ENCODE measurements at regions not wholly inside any gene's neighbourhood (a gene's known extent, or its start where the extent isn't known, plus 50 kb on each side); places are given as distances from the start of the nearest gene placed in this dataset.
"Not testable (repeated sequence)": the region's sequence is repeated elsewhere in the genome, so short reads cannot be mapped to it uniquely, and the experiment has no call there.

DNA sequence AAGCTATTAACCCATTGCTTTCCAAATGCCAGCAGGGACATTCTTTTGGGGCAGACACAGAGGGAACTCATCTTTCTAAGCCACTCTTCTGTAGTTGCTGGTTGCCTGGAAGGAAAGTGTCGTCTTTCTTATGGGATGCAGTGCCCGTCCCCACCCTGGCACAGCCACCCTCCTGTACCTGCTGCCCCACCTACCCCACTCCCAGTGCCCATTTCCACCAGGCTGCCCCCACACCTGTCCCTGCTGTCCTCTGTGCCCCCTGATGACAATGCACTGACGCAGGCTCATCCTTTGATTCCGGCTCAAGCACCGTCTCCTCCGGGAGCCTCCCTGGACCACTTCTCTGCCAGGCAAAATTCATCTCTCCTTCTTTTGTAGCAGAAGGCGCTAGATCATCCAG, 190.4 kb upstream of the CDH5 start:
- intact Hi-C loops (cut with DNase I), result no loop called here
- H3K36me3 ChIP-seq (replicated peaks in 1 of 2; ENCODE audit: insufficient read depth in 1 of 2, low read depth in 2 of 2), result no peaks in the 10 kb centered on the region
- no peaks in the 10 kb centered on the region for H3K9me3 ChIP-seq
- no peak overlapping the region for H3K4me3 ChIP-seq
- H3K27me3 ChIP-seq, result no peaks in the 10 kb centered on the region
- no peaks in the 10 kb centered on the region for H3K4me1 ChIP-seq
- DNase-seq, result no peak
- no peak for TF ChIP-seq POLR2A (IDR thresholded peaks at IDR 0.05)
- TF ChIP-seq, protein P1, sequence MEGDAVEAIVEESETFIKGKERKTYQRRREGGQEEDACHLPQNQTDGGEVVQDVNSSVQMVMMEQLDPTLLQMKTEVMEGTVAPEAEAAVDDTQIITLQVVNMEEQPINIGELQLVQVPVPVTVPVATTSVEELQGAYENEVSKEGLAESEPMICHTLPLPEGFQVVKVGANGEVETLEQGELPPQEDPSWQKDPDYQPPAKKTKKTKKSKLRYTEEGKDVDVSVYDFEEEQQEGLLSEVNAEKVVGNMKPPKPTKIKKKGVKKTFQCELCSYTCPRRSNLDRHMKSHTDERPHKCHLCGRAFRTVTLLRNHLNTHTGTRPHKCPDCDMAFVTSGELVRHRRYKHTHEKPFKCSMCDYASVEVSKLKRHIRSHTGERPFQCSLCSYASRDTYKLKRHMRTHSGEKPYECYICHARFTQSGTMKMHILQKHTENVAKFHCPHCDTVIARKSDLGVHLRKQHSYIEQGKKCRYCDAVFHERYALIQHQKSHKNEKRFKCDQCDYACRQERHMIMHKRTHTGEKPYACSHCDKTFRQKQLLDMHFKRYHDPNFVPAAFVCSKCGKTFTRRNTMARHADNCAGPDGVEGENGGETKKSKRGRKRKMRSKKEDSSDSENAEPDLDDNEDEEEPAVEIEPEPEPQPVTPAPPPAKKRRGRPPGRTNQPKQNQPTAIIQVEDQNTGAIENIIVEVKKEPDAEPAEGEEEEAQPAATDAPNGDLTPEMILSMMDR (IDR thresholded peaks at IDR 0.05), result no peak
- WGBS, 2 donors, result 61 to 66% methylated on average over 7 of the region's 7 CpGs
- H3K27ac ChIP-seq, result no peak overlapping the region
- ATAC-seq, result no peak

DNA sequence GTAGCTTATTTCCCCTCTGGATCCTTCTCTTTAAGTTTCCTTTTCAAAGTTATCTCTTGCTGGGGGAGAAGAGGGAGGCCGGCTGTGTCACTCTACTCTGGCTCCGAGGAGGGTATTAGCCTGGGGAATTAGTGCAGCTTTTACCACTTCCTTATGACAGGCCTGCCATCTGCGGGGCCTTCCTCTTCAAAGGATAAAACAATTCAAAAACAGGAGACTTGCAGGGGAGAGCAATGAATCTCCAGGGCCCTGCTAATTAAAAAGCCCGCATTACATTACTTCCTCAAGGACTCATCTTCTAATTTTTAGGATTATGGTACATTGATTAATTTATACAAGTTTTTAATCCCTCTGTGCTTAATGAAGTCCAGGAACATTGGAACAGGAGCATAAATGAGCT, 190.9 kb upstream of the CDH5 start:
- intact Hi-C loops (cut with DNase I), result no loop called here
- ATAC-seq (no peak), DNase-seq (no peak)
- WGBS, 2 donors, result 44 to 56% methylated on average over 4 of the region's 4 CpGs
- Histone ChIP-seq H3K27ac (no peak overlapping the region), H3K27me3 (no peaks in the 10 kb centered on the region), H3K4me3 (no peak overlapping the region), H3K4me1 (no peaks in the 10 kb centered on the region), H3K36me3 (replicated peaks in 1 of 2; ENCODE audit: insufficient read depth in 1 of 2, low read depth in 2 of 2) (no peaks in the 10 kb centered on the region), H3K9me3 (no peaks in the 10 kb centered on the region)
- no peak for TF ChIP-seq POLR2A (IDR thresholded peaks at IDR 0.05)
- TF ChIP-seq, protein P1 (IDR thresholded peaks at IDR 0.05), result no peak

DNA sequence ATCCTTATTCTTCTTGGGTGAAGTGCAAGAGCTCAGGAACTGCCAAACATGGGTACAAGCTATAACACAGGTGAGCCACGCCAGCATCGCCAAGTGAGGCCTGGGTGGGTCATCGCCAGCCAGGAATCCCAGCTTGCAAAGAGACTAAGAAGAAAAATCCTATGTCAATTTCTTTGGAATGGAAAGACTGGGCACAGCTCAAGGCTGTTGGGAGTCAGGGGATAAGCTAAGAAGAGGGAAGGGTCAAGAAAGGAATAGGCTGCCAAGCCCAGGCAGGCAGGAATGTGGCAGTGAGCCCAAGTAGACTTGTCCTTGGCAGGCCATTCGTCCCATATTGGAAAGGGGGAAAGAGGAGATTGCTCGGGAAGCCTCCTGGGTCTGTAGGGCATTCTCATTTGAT, 191.4 kb upstream of the CDH5 start:
- H3K27ac ChIP-seq, result no peak overlapping the region
- 71 to 72% methylated on average over 5 of the region's 5 CpGs for WGBS, 2 donors
- DNase-seq, result no peak
- no peak overlapping the region for H3K4me3 ChIP-seq
- no peaks in the 10 kb centered on the region for H3K4me1 ChIP-seq
- H3K36me3 ChIP-seq (replicated peaks in 1 of 2; ENCODE audit: insufficient read depth in 1 of 2, low read depth in 2 of 2), result no peaks in the 10 kb centered on the region
- H3K9me3 ChIP-seq, result no peaks in the 10 kb centered on the region
- TF ChIP-seq, protein P1 (IDR thresholded peaks at IDR 0.05), result no peak
- TF ChIP-seq POLR2A (IDR thresholded peaks at IDR 0.05), result no peak
- intact Hi-C loops (cut with DNase I), result no loop called here
- no peaks in the 10 kb centered on the region for H3K27me3 ChIP-seq
- no peak for ATAC-seq

DNA sequence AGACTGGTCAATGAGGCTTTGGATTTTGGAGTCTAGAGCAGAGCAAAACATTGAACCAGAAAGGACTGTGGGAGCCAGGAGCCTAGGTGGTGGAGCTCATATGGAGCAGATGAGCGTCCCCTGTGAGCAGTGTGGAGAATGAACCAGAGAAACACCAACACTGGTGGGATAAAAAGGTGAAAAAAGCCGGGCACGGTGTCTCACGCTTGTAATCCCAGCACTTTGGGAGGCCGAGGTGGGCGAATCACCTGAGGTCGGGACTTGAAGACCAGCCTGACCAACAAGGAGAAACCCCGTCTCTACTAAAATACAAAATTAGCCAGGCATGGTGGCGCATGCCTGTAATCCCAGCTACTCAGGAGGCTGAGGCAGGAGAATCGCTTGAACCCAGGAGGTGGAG, 192.7 kb upstream of the CDH5 start:
- H3K27ac ChIP-seq; H3K27me3 ChIP-seq; intact Hi-C loops (cut with DNase I); H3K9me3 ChIP-seq; H3K4me3 ChIP-seq; H3K4me1 ChIP-seq; DNase-seq; ATAC-seq; H3K36me3 ChIP-seq (replicated peaks in 1 of 2; ENCODE audit: insufficient read depth in 1 of 2, low read depth in 2 of 2): not testable (repeated sequence)
- WGBS, 2 donors, result 70 to 81% methylated on average over 10 of the region's 10 CpGs

DNA sequence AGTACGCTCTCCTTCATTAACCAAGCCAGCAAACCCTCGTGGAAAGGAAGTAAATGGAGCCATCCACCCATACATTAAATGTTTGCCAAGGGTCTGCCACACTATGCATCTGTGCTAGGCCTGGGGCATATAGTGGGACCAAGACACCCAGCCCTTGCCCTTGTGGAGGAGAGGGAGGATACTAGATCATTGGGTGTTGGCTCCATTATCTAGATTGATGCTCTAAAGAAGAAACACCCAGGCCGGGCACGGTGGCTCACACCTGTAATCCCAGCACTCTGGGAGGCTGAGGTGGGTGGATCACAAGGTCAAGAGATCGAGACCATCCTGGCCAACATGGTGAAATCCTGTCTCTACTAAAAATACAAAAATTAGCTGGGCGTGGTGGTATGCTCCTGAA, 193.3 kb upstream of the CDH5 start:
- DNase-seq; intact Hi-C loops (cut with DNase I); H3K9me3 ChIP-seq; H3K4me3 ChIP-seq; H3K27ac ChIP-seq; H3K36me3 ChIP-seq (replicated peaks in 1 of 2; ENCODE audit: insufficient read depth in 1 of 2, low read depth in 2 of 2); ATAC-seq; H3K27me3 ChIP-seq; H3K4me1 ChIP-seq: not testable (repeated sequence)
- WGBS, 2 donors, result 74 to 76% methylated on average over 6 of the region's 6 CpGs

DNA sequence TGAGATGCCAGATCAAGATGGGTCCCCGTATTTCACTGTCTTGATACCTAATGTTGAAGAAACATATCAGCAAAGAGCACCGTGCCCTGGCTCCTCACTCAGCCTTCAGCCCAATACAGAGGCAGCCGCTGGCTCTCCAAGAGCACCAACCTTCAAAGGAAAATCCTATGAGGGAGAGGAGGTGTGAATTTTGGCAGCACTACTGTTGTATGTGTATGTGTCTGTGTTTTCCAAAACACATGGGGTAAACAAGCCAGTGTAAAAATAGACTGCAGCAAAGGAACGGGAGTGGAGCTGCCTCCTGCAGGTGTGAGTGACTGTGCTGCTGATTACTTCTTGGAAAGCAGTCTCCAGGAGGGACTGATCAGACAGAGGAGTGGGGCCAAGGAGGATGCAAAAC, 194.0 kb upstream of the CDH5 start:
- Histone ChIP-seq H3K9me3 (no peaks in the 10 kb centered on the region), H3K27me3 (no peaks in the 10 kb centered on the region), H3K4me3 (no peak overlapping the region), H3K36me3 (replicated peaks in 1 of 2; ENCODE audit: insufficient read depth in 1 of 2, low read depth in 2 of 2) (no peaks in the 10 kb centered on the region), H3K27ac (no peak overlapping the region), H3K4me1 (no peaks in the 10 kb centered on the region)
- ATAC-seq (no peak), DNase-seq (no peak)
- TF ChIP-seq, protein P1 (IDR thresholded peaks at IDR 0.05), result no peak
- TF ChIP-seq POLR2A (IDR thresholded peaks at IDR 0.05), result no peak
- 55 to 60% methylated on average over 4 of the region's 4 CpGs for WGBS, 2 donors
- intact Hi-C loops (cut with DNase I), result no loop called here
